ENCODE measurements at regions not wholly inside any gene's neighbourhood (a gene's known extent, or its start where the extent isn't known, plus 50 kb on each side); places are given as distances from the start of the nearest gene placed in this dataset.
A peak's percentile ranks its signal among the peaks of the same experiment; 100 is the strongest.
"Not testable (repeated sequence)": the region's sequence is repeated elsewhere in the genome, so short reads cannot be mapped to it uniquely, and the experiment has no call there.

DNA sequence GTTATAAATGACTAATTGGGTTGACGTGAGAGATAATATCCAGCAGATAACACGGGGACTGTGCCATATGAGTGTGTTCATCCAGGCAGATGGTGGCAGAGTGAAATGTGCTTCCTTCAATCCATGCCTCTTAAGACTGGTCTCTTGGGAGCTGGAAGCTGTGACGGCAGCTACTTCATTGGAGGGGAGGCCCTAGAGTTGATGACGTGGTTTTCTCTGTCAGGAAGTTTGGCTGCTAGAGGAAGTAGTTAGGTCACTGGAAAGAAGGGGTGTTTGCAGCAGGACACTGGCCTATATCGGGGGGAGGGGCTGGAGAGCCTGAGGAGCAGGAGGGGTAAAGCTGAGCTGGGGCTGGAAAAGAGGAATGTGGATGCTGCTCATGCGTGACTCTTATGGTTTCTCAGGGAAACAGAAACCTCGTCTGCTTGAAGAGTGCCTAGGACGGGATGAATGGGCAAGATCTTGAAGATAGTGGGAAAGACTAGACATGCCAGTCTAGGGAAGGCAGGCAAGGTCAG lies 3051.6 kb downstream of the RPIA start:
- H3K9me3 ChIP-seq (ENCODE audit: control insufficient read depth, insufficient read depth, low read depth, low read length); H3K4me1 ChIP-seq (ENCODE audit: control insufficient read depth, insufficient read depth, low read length); H3K36me3 ChIP-seq (ENCODE audit: control insufficient read depth, insufficient read depth, low read length); BruUV-seq (replicated peaks); H3K27me3 ChIP-seq (ENCODE audit: control insufficient read depth, insufficient read depth, low read length); ATAC-seq; DNase-seq (ENCODE audit: low read depth, low spot score); POLR2A ChIA-PET; H3K4me3 ChIP-seq (ENCODE audit: low read depth in 2 of 2, low read length in 2 of 2); CTCF ChIA-PET; intact Hi-C loops (cut with micrococcal nuclease; ENCODE audit: unreplicated experiment); in situ Hi-C loops (cut with HindIII; ENCODE audit: low pct_unique_long_range_greater_than_20kb, low sequenced_read_pairs); H3K27ac ChIP-seq (ENCODE audit: low read length): not testable (repeated sequence)

DNA sequence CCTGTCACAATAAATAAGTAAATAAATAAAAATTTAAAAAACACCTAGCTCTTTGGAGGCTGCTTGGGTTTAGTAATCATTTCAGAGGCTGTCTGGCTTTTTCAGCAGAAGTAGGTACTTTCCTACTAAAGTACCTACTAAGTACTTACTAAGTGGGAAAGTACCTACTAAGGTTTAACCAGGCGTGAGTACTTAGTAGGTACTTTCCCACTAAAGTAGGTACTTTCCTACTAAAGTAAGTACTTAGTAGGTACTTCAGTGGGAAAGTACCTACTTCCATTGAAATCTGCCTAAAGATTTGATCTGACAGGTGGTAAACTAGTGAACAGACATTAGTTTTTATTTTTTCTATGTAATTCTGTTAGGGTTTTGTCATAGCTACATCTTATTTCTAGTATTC lies 3052.4 kb downstream of the RPIA start:
- intact Hi-C loops (cut with micrococcal nuclease; ENCODE audit: unreplicated experiment); DNase-seq (ENCODE audit: low read depth, low spot score); H3K27ac ChIP-seq (ENCODE audit: low read length); H3K9me3 ChIP-seq (ENCODE audit: control insufficient read depth, insufficient read depth, low read depth, low read length); ATAC-seq; CTCF ChIA-PET; in situ Hi-C loops (cut with HindIII; ENCODE audit: low pct_unique_long_range_greater_than_20kb, low sequenced_read_pairs); H3K27me3 ChIP-seq (ENCODE audit: control insufficient read depth, insufficient read depth, low read length); H3K4me3 ChIP-seq (ENCODE audit: low read depth in 2 of 2, low read length in 2 of 2); H3K4me1 ChIP-seq (ENCODE audit: control insufficient read depth, insufficient read depth, low read length); BruUV-seq (replicated peaks); POLR2A ChIA-PET; H3K36me3 ChIP-seq (ENCODE audit: control insufficient read depth, insufficient read depth, low read length): not testable (repeated sequence)

DNA sequence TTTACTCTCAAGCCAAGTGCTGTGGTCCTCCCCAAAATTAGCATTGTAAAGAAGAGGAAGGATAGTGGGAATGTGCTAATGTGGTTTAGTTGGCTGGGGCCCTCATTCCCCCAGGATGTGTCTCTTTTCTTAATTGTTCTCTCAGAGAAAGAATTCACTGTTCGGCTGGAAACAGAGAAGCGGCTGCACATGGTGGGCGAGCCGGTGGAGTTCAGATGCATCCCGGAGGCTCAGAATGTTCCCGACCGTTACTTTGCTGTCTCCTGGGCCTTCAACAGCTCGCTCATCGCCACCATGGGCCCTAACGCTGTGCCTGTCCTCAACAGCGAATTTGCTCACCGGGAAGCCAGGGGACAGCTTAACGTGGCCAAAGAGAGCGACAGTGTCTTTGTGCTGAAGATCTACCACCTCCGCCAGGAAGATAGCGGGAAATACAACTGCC lies 3053.2 kb downstream of the RPIA start:
- H3K4me3 ChIP-seq (ENCODE audit: low read depth in 2 of 2, low read length in 2 of 2); POLR2A ChIA-PET; DNase-seq (ENCODE audit: low read depth, low spot score); H3K9me3 ChIP-seq (ENCODE audit: control insufficient read depth, insufficient read depth, low read depth, low read length); intact Hi-C loops (cut with micrococcal nuclease; ENCODE audit: unreplicated experiment); CTCF ChIA-PET; H3K36me3 ChIP-seq (ENCODE audit: control insufficient read depth, insufficient read depth, low read length); H3K27ac ChIP-seq (ENCODE audit: low read length); H3K27me3 ChIP-seq (ENCODE audit: control insufficient read depth, insufficient read depth, low read length); H3K4me1 ChIP-seq (ENCODE audit: control insufficient read depth, insufficient read depth, low read length); BruUV-seq (replicated peaks); in situ Hi-C loops (cut with HindIII; ENCODE audit: low pct_unique_long_range_greater_than_20kb, low sequenced_read_pairs); ATAC-seq: not testable (repeated sequence)

DNA sequence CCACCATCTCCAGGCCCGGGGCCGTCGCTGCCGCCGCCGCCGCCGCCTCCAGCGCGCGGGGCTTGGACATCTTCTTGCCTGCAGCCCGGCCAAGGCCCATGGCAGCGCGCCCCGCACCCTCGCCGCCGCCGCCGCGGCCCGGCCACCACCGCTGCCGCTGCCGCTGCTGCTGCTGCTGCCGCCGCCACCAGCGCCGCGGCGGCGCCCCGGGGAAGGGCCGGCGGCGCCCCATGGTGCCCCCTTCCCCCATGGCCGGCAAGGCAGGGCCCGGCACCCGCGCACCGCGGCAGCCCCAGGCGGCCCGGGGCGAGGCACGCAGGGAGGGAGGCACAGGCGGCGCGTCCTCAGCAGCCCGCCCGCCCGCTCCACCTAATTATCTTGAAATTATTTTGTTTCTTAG lies 3057.4 kb downstream of the RPIA start:
- BruUV-seq (replicated peaks), result no TSS peak
- in situ Hi-C loops (cut with HindIII; ENCODE audit: low pct_unique_long_range_greater_than_20kb, low sequenced_read_pairs) (no loop called here), intact Hi-C loops (cut with micrococcal nuclease; ENCODE audit: unreplicated experiment) (no loop called here)
- Histone ChIP-seq H3K9me3 (ENCODE audit: control insufficient read depth, insufficient read depth, low read depth, low read length) (no peaks in the 10 kb centered on the region), H3K4me1 (ENCODE audit: control insufficient read depth, insufficient read depth, low read length) (no peaks in the 10 kb centered on the region), H3K27me3 (ENCODE audit: control insufficient read depth, insufficient read depth, low read length) (no peaks in the 10 kb centered on the region), H3K27ac (ENCODE audit: low read length) (no peak overlapping the region), H3K36me3 (ENCODE audit: control insufficient read depth, insufficient read depth, low read length) (no peaks in the 10 kb centered on the region), H3K4me3 (ENCODE audit: low read depth in 2 of 2, low read length in 2 of 2) (no peak overlapping the region)
- ATAC-seq (peak; percentile 69), DNase-seq (ENCODE audit: low read depth, low spot score) (no peak)
- POLR2A ChIA-PET, result no interaction called here
- CTCF ChIA-PET, result no interaction called here
- TF ChIP-seq POLR2AphosphoS5 (IDR thresholded peaks at IDR 0.05; ENCODE audit: low read depth, low read length) (no peak), SIN3A (IDR thresholded peaks at IDR 0.05; ENCODE audit: borderline replicate concordance, insufficient read depth, low read depth, low read length) (no peak), TCF7L2 (IDR thresholded peaks at IDR 0.05; ENCODE audit: low read depth, low read length) (no peak)
- TF ChIP-seq, protein P1, sequence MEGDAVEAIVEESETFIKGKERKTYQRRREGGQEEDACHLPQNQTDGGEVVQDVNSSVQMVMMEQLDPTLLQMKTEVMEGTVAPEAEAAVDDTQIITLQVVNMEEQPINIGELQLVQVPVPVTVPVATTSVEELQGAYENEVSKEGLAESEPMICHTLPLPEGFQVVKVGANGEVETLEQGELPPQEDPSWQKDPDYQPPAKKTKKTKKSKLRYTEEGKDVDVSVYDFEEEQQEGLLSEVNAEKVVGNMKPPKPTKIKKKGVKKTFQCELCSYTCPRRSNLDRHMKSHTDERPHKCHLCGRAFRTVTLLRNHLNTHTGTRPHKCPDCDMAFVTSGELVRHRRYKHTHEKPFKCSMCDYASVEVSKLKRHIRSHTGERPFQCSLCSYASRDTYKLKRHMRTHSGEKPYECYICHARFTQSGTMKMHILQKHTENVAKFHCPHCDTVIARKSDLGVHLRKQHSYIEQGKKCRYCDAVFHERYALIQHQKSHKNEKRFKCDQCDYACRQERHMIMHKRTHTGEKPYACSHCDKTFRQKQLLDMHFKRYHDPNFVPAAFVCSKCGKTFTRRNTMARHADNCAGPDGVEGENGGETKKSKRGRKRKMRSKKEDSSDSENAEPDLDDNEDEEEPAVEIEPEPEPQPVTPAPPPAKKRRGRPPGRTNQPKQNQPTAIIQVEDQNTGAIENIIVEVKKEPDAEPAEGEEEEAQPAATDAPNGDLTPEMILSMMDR (IDR thresholded peaks at IDR 0.05), result no peak
- TF ChIP-seq, protein P2, sequence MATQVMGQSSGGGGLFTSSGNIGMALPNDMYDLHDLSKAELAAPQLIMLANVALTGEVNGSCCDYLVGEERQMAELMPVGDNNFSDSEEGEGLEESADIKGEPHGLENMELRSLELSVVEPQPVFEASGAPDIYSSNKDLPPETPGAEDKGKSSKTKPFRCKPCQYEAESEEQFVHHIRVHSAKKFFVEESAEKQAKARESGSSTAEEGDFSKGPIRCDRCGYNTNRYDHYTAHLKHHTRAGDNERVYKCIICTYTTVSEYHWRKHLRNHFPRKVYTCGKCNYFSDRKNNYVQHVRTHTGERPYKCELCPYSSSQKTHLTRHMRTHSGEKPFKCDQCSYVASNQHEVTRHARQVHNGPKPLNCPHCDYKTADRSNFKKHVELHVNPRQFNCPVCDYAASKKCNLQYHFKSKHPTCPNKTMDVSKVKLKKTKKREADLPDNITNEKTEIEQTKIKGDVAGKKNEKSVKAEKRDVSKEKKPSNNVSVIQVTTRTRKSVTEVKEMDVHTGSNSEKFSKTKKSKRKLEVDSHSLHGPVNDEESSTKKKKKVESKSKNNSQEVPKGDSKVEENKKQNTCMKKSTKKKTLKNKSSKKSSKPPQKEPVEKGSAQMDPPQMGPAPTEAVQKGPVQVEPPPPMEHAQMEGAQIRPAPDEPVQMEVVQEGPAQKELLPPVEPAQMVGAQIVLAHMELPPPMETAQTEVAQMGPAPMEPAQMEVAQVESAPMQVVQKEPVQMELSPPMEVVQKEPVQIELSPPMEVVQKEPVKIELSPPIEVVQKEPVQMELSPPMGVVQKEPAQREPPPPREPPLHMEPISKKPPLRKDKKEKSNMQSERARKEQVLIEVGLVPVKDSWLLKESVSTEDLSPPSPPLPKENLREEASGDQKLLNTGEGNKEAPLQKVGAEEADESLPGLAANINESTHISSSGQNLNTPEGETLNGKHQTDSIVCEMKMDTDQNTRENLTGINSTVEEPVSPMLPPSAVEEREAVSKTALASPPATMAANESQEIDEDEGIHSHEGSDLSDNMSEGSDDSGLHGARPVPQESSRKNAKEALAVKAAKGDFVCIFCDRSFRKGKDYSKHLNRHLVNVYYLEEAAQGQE (IDR thresholded peaks at IDR 0.05; ENCODE audit: insufficient read depth in 1 of 2, low read depth in 2 of 2, low read length in 1 of 2), result no peak

DNA sequence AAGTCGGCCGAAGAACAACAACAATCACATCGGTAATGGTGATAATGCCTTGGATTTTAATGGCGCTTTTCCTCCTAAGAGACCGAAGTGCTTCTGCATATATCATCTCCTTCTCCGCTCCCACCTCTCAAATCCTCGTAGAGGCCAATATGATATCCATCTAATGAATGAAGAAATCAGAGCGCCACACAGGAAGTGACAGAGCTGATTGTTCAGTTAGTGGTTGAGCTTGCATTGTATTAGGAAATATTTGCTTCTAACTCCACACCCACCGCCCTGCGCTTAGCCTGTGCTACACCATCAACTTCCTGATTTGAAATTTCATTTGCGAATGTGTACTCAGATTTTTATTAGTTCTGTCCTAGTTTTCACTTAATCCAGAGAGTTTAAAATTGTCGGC lies 3058.2 kb downstream of the RPIA start:
- H3K27ac ChIP-seq (ENCODE audit: low read length); H3K27me3 ChIP-seq (ENCODE audit: control insufficient read depth, insufficient read depth, low read length); DNase-seq (ENCODE audit: low read depth, low spot score); intact Hi-C loops (cut with micrococcal nuclease; ENCODE audit: unreplicated experiment); H3K4me3 ChIP-seq (ENCODE audit: low read depth in 2 of 2, low read length in 2 of 2); BruUV-seq (replicated peaks); in situ Hi-C loops (cut with HindIII; ENCODE audit: low pct_unique_long_range_greater_than_20kb, low sequenced_read_pairs); H3K4me1 ChIP-seq (ENCODE audit: control insufficient read depth, insufficient read depth, low read length); H3K36me3 ChIP-seq (ENCODE audit: control insufficient read depth, insufficient read depth, low read length); CTCF ChIA-PET; ATAC-seq; POLR2A ChIA-PET; H3K9me3 ChIP-seq (ENCODE audit: control insufficient read depth, insufficient read depth, low read depth, low read length): not testable (repeated sequence)
